ENCODE measurements at regions not wholly inside any gene's neighbourhood (a gene's known extent, or its start where the extent isn't known, plus 50 kb on each side); places are given as distances from the start of the nearest gene placed in this dataset.
"Not testable (repeated sequence)": the region's sequence is repeated elsewhere in the genome, so short reads cannot be mapped to it uniquely, and the experiment has no call there.

DNA sequence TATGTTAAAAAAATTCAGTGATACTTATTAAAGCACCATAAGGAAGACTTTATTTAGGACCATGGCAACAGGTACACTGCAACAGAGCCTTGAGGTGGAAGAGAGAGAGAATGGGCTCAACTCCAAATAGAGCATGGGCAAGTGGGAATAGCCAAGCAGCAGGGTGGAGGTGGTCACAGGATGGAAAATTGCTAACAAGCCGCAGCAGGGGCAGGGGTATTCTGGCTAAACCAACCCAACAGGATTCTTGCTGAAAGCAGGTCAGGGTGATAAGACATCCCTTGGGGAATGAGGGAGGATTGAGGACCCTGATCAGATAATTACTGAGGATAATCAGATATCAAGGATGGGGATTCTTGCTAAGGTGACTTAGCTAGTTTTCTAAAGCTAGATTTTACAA lies 177.5 kb downstream of the ZIC3 start:
- peaks cover 0 to 3% of the 10 kb centered on the region in 2 donors for H3K27me3 Mint-ChIP-seq
- DNase-seq, result no peak

DNA sequence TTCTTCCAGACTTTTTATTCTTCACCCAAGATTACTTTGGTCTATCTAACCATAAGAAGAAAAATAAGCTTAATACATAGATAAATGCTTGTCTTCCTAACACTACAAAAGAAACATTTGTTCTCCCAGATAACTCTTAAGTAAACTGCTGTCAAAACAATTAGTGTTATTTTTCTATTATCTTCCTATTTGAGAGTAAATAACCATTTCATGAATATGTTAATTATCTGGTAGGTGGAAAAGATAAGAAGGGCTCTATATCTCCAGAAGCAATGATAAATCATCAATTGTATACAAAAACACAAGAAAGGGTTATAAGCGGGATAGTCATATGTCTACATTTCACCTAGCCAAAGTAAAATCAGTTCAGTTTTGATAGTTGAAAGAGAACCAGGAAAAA lies 180.4 kb downstream of the ZIC3 start:
- ChIA-PET CTCF (no interaction called here), POLR2A (no interaction called here)
- no peak overlapping the region for H3K27ac Mint-ChIP-seq
- no peaks in the 10 kb centered on the region for H3K27me3 ChIP-seq (ENCODE audit: insufficient read depth, low read length, poor library complexity, severe bottlenecking)
- no peak for DNase-seq
- no peaks in the 10 kb centered on the region for H3K36me3 ChIP-seq (ENCODE audit: insufficient read depth, low read length)
- no peaks in the 10 kb centered on the region for H3K4me1 Mint-ChIP-seq
- H3K4me1 ChIP-seq (ENCODE audit: insufficient read depth, low read length), result no peaks in the 10 kb centered on the region
- no peak overlapping the region for H3K4me3 ChIP-seq (ENCODE audit: low read length)
- peaks cover 0 to 6% (median 0%) of the 10 kb centered on the region in 5 donors for H3K9me3 Mint-ChIP-seq
- H3K4me3 Mint-ChIP-seq, result no peak overlapping the region
- no peaks in the 10 kb centered on the region for H3K9me3 ChIP-seq (ENCODE audit: low read length)
- no peaks in the 10 kb centered on the region for H3K36me3 Mint-ChIP-seq
- H3K27me3 Mint-ChIP-seq, result no peaks in the 10 kb centered on the region
- no peak overlapping the region for H3K27ac ChIP-seq (ENCODE audit: low read depth, low read length)

More for the DNA sequence above, 177.5 kb downstream of the ZIC3 start:
- no peaks in the 10 kb centered on the region for H3K27me3 ChIP-seq (ENCODE audit: insufficient read depth, low read length, poor library complexity, severe bottlenecking)
- POLR2A ChIA-PET, result no interaction called here
- no peak overlapping the region for H3K4me3 ChIP-seq (ENCODE audit: low read length)
- no peaks in the 10 kb centered on the region for H3K9me3 ChIP-seq (ENCODE audit: low read length)
- Mint-ChIP-seq H3K27ac (no peak overlapping the region), H3K9me3 (peaks cover 0 to 6% (median 2%) of the 10 kb centered on the region in 5 donors), H3K36me3 (no peaks in the 10 kb centered on the region), H3K4me1 (no peaks in the 10 kb centered on the region), H3K4me3 (no peak overlapping the region)
- H3K4me1 ChIP-seq (ENCODE audit: insufficient read depth, low read length), result no peaks in the 10 kb centered on the region
- H3K27ac ChIP-seq (ENCODE audit: low read depth, low read length), result no peak overlapping the region
- no peaks in the 10 kb centered on the region for H3K36me3 ChIP-seq (ENCODE audit: insufficient read depth, low read length)
- CTCF ChIA-PET, result no interaction called here

DNA sequence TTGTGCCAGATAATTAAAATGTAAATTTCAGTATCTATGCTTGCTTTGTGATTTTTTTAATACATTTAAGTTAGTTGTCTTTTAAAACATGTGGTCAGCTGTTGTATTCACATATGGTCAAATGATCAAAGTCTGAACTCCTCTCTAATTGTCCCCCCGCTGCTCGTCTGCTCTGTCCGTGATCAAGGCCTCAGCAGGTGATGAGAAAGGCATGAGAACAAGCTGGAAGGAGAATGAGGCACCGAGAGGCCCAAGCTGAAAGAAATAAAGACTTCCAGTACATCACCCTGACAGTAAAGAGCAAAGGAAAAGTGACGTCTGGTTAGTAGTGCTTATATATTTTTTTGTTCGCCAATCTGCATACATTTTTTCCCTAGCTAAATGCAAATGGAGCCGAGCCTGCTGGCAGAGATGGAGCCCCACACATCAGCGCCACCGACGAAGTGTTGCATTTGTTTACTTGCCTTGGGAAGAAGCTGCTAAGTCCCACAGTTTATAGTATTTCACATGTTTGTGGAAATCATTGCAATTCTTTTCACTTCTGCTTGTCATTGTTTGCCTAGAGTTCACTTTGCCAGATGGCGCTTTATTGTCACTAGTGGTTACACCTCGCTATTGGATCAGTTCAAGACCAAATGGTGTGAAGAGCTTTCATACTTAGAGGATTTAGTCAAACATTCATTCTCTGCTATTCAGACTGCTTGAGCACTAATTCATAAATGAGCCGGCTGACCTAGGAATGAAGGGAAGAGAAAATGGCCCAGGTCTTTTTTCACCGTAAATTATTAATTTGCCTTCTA lies 181.5 kb downstream of the ZIC3 start:
- Mint-ChIP-seq H3K27ac (no peak overlapping the region), H3K9me3 (peaks cover 0 to 5% (median 0%) of the 10 kb centered on the region in 5 donors), H3K36me3 (no peaks in the 10 kb centered on the region), H3K4me1 (no peaks in the 10 kb centered on the region), H3K4me3 (no peak overlapping the region), H3K27me3 (no peaks in the 10 kb centered on the region)
- H3K4me3 ChIP-seq (ENCODE audit: low read length), result no peak overlapping the region
- DNase-seq, result no peak
- H3K4me1 ChIP-seq (ENCODE audit: insufficient read depth, low read length), result no peaks in the 10 kb centered on the region
- H3K36me3 ChIP-seq (ENCODE audit: insufficient read depth, low read length), result no peaks in the 10 kb centered on the region
- ChIA-PET POLR2A (no interaction called here), CTCF (no interaction called here)
- no peak overlapping the region for H3K27ac ChIP-seq (ENCODE audit: low read depth, low read length)
- H3K9me3 ChIP-seq (ENCODE audit: low read length), result no peaks in the 10 kb centered on the region
- no peaks in the 10 kb centered on the region for H3K27me3 ChIP-seq (ENCODE audit: insufficient read depth, low read length, poor library complexity, severe bottlenecking)

DNA sequence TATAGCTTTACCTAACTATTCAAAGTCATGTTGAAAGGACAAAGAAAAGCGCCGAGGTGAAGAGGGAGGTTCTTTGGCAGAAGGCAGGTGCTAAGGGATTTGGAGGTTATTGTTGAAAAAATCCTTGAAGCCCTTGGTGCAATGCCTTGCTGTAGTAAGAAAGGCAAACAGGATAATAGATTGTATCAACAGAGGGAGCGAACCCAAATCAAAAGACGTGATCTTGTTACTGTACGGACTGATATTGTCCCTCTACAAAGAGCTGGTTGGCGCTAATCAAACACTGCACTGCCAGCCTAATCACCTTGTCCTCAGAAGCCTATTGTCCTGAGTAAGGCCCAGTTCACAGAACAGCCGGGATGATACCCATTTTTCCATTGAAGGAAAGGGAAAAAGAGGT lies 182.9 kb downstream of the ZIC3 start:
- H3K4me1 Mint-ChIP-seq, result no peaks in the 10 kb centered on the region
- H3K9me3 ChIP-seq (ENCODE audit: low read length), result no peaks in the 10 kb centered on the region
- no peaks in the 10 kb centered on the region for H3K4me1 ChIP-seq (ENCODE audit: insufficient read depth, low read length)
- no peak overlapping the region for H3K4me3 Mint-ChIP-seq
- peaks cover 0 to 5% (median 0%) of the 10 kb centered on the region in 5 donors for H3K9me3 Mint-ChIP-seq
- H3K36me3 Mint-ChIP-seq, result no peaks in the 10 kb centered on the region
- no peak for DNase-seq
- H3K27me3 ChIP-seq (ENCODE audit: insufficient read depth, low read length, poor library complexity, severe bottlenecking), result no peaks in the 10 kb centered on the region
- no peaks in the 10 kb centered on the region for H3K27me3 Mint-ChIP-seq
- H3K36me3 ChIP-seq (ENCODE audit: insufficient read depth, low read length), result no peaks in the 10 kb centered on the region
- POLR2A ChIA-PET, result no interaction called here
- H3K4me3 ChIP-seq (ENCODE audit: low read length), result no peak overlapping the region
- CTCF ChIA-PET, result no interaction called here
- no peak overlapping the region for H3K27ac ChIP-seq (ENCODE audit: low read depth, low read length)
- H3K27ac Mint-ChIP-seq, result no peak overlapping the region

DNA sequence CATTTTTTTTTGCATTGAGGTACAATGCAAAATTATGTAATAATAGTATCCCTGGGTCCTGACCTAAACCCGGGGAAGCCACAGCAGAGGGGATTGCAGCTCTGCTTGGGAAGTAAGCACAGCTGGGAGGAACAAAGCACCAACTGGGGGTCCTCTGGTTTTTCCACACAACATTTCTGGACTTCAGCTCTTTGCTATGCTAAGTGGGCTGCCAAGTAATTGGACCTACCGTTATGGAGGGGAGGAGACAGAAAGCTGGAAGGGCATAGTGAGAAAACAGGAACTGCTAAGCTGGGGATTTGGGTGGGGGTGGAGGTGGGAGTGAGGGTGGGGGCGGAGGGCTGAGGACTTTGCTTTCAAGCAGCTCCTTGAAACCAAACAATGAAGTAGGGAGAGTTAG lies 183.3 kb downstream of the ZIC3 start:
- DNase-seq, result no peak
- H3K27ac ChIP-seq (ENCODE audit: low read depth, low read length), result no peak overlapping the region
- Mint-ChIP-seq H3K9me3 (peaks cover 0 to 5% (median 0%) of the 10 kb centered on the region in 5 donors), H3K36me3 (no peaks in the 10 kb centered on the region), H3K27ac (no peak overlapping the region), H3K4me1 (no peaks in the 10 kb centered on the region), H3K27me3 (no peaks in the 10 kb centered on the region), H3K4me3 (no peak overlapping the region)
- H3K4me1 ChIP-seq (ENCODE audit: insufficient read depth, low read length), result no peaks in the 10 kb centered on the region
- H3K9me3 ChIP-seq (ENCODE audit: low read length), result no peaks in the 10 kb centered on the region
- H3K4me3 ChIP-seq (ENCODE audit: low read length), result no peak overlapping the region
- H3K27me3 ChIP-seq (ENCODE audit: insufficient read depth, low read length, poor library complexity, severe bottlenecking), result no peaks in the 10 kb centered on the region
- POLR2A ChIA-PET, result no interaction called here
- no peaks in the 10 kb centered on the region for H3K36me3 ChIP-seq (ENCODE audit: insufficient read depth, low read length)
- CTCF ChIA-PET, result no interaction called here

DNA sequence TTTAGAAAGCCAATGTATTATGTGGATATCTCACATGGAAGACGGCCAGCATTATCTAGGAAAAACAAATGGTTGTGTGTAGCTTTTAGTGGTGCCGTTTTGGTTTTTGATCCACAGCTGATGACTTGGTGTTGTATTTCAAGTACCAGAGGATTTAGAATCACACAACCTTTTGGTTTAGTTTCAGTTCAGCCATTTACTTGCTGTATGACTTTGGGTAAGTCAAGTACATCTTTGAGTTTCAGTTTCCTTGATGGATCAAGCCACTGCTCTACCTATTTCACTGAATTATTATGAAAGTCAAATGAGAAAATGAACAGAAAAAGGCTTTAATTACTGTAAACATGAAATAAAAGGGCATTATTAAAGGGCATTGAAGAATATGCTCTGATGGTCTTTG lies 205.6 kb downstream of the ZIC3 start:
- H3K36me3 ChIP-seq (ENCODE audit: insufficient read depth, low read length), result no peaks in the 10 kb centered on the region
- no peaks in the 10 kb centered on the region for H3K4me1 ChIP-seq (ENCODE audit: insufficient read depth, low read length)
- ChIA-PET POLR2A (no interaction called here), CTCF (no interaction called here)
- Mint-ChIP-seq H3K4me1 (no peaks in the 10 kb centered on the region), H3K9me3 (peaks cover 0 to 2% (median 0%) of the 10 kb centered on the region in 5 donors), H3K36me3 (no peaks in the 10 kb centered on the region), H3K4me3 (no peak overlapping the region), H3K27me3 (no peaks in the 10 kb centered on the region), H3K27ac (no peak overlapping the region)
- H3K27ac ChIP-seq (ENCODE audit: low read depth, low read length), result no peak overlapping the region
- no peaks in the 10 kb centered on the region for H3K27me3 ChIP-seq (ENCODE audit: insufficient read depth, low read length, poor library complexity, severe bottlenecking)
- no peaks in the 10 kb centered on the region for H3K9me3 ChIP-seq (ENCODE audit: low read length)
- no peak overlapping the region for H3K4me3 ChIP-seq (ENCODE audit: low read length)
- DNase-seq, result no peak

DNA sequence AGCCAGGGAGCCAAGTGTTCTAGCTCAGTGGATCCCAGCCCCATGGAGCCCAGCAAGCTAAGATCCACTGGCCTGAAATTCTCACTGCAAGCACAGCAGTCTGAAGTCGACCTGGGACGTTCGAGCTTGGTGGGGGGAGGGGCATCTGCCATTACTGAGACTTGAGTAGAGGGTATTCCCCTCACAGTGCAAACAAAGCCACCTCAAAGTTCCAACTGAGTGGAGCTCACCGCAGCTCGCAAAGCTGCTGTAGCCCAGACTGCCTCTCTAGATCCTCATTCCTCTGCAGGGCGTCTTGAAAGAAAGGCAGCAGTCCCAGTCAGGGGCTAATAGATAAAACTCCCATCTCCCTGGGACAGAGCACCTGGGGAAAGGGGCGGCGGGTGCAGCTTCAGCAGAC lies 226.3 kb downstream of the ZIC3 start:
- ChIA-PET CTCF (no interaction called here), POLR2A (no interaction called here)
- DNase-seq, result no peak
- Histone ChIP-seq H3K4me1 (ENCODE audit: insufficient read depth, low read length) (no peaks in the 10 kb centered on the region), H3K36me3 (ENCODE audit: insufficient read depth, low read length) (no peaks in the 10 kb centered on the region), H3K27ac (ENCODE audit: low read depth, low read length) (no peak overlapping the region), H3K27me3 (ENCODE audit: insufficient read depth, low read length, poor library complexity, severe bottlenecking) (no peaks in the 10 kb centered on the region), H3K4me3 (ENCODE audit: low read length) (no peak overlapping the region), H3K9me3 (ENCODE audit: low read length) (no peaks in the 10 kb centered on the region)
- Mint-ChIP-seq H3K4me1 (no peaks in the 10 kb centered on the region), H3K4me3 (no peak overlapping the region), H3K9me3 (no peaks in the 10 kb centered on the region), H3K27ac (no peak overlapping the region), H3K36me3 (no peaks in the 10 kb centered on the region), H3K27me3 (peaks cover 0 to 2% of the 10 kb centered on the region in 2 donors)

DNA sequence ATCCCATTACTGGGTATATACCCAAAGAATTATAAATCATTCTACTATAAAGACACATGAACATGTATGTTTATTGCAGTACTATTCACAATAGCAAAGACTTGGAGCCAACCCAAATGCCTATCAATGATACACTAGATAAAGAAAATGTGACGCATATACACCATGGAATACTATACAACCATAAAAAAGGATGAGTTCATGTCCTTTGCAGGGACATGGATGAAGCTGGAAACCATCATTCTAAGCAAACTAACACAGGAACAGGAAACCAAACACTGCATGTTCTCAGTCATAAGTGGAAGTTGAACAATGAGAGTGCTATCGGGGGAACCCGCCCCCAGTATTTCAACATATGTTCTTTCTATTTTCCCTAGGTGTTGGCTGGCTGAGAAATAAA lies 232.0 kb downstream of the ZIC3 start:
- H3K4me3 ChIP-seq (ENCODE audit: low read length); H3K4me3 Mint-ChIP-seq; H3K27me3 ChIP-seq (ENCODE audit: insufficient read depth, low read length, poor library complexity, severe bottlenecking); POLR2A ChIA-PET; H3K36me3 ChIP-seq (ENCODE audit: insufficient read depth, low read length); H3K4me1 Mint-ChIP-seq; H3K4me1 ChIP-seq (ENCODE audit: insufficient read depth, low read length); CTCF ChIA-PET; H3K9me3 Mint-ChIP-seq; H3K27me3 Mint-ChIP-seq; H3K27ac ChIP-seq (ENCODE audit: low read depth, low read length); H3K27ac Mint-ChIP-seq; H3K36me3 Mint-ChIP-seq; DNase-seq; H3K9me3 ChIP-seq (ENCODE audit: low read length): not testable (repeated sequence)

DNA sequence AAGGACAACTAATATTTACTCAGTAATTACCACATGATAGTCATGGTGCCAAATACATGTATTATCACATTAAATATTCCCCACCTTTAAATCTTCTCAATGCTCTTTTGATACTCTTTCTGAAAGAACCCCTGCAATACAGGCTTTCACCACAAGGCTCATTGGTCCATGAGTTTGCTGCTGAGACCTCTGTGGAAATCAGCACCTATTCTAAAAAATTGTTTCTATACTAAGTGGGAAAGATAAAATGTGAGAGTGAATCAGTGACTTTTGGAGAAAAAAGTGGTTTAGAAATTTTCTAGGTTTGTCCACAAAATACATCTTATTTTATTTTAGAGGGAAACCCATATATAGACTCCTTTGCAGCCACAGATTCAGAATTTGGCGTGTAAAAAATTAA lies 257.3 kb downstream of the ZIC3 start:
- ChIA-PET CTCF (no interaction called here), POLR2A (no interaction called here)
- Mint-ChIP-seq H3K9me3 (no peaks in the 10 kb centered on the region), H3K27ac (no peak overlapping the region), H3K27me3 (peaks cover 0 to 7% of the 10 kb centered on the region in 2 donors), H3K36me3 (no peaks in the 10 kb centered on the region), H3K4me1 (no peaks in the 10 kb centered on the region), H3K4me3 (no peak overlapping the region)
- Histone ChIP-seq H3K36me3 (ENCODE audit: insufficient read depth, low read length) (no peaks in the 10 kb centered on the region), H3K27me3 (ENCODE audit: insufficient read depth, low read length, poor library complexity, severe bottlenecking) (no peaks in the 10 kb centered on the region), H3K27ac (ENCODE audit: low read depth, low read length) (no peak overlapping the region), H3K4me3 (ENCODE audit: low read length) (no peak overlapping the region), H3K4me1 (ENCODE audit: insufficient read depth, low read length) (no peaks in the 10 kb centered on the region), H3K9me3 (ENCODE audit: low read length) (no peaks in the 10 kb centered on the region)
- DNase-seq, result no peak
